ENCODE measurements at regions not wholly inside any gene's neighbourhood (a gene's known extent, or its start where the extent isn't known, plus 50 kb on each side); places are given as distances from the start of the nearest gene placed in this dataset.

DNA sequence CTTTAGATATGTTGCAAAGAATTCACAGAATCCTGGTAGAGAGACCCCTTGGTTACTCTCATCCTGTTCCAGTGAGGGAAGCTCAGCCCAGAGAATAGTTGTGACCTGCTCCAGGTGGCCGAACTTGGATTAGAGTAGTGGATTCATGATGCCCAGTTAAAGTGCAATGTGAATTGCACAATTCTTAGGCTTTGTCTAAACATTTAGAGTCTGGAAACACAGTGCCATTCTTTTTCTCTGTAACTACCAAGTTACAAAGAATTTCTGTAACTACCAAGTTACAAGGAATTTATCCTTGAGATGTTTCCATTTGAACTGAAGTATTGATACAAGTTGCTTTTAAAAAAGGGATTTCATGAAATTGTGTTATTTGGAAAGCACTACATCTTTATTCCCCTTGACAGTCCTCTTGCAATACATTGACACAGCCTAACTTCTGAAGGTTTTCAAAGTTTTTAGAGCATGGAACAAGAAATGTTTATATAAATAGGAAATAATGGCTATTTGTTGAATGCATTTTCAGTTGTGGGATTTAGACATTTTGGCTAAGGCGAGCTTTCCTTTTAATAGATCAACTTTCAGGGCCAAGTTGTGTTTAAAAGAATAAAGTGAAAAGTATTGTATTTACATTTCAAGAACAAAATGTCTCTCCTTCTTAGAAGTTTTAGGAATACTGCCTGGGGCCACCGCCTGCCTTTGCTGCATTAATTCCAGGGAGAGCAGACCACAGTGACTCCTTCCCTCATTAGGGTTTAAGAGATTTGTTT is 315.0 kb downstream of the LPIN1 start:
- TF ChIP-seq POLR2A (IDR thresholded peaks at IDR 0.05) = no peak
- TF ChIP-seq, protein P1, sequence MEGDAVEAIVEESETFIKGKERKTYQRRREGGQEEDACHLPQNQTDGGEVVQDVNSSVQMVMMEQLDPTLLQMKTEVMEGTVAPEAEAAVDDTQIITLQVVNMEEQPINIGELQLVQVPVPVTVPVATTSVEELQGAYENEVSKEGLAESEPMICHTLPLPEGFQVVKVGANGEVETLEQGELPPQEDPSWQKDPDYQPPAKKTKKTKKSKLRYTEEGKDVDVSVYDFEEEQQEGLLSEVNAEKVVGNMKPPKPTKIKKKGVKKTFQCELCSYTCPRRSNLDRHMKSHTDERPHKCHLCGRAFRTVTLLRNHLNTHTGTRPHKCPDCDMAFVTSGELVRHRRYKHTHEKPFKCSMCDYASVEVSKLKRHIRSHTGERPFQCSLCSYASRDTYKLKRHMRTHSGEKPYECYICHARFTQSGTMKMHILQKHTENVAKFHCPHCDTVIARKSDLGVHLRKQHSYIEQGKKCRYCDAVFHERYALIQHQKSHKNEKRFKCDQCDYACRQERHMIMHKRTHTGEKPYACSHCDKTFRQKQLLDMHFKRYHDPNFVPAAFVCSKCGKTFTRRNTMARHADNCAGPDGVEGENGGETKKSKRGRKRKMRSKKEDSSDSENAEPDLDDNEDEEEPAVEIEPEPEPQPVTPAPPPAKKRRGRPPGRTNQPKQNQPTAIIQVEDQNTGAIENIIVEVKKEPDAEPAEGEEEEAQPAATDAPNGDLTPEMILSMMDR (IDR thresholded peaks at IDR 0.05) = no peak
- H3K4me3 ChIP-seq (ENCODE audit: low read depth, poor library complexity, severe bottlenecking) = no peak overlapping the region
- 69 to 78% methylated on average over 3 of the region's 3 CpGs for WGBS, 2 donors
- intact Hi-C loops (cut with DNase I; ENCODE audit: low total_unique reads) = no loop called here
- DNase-seq (ENCODE audit: low spot score in 2 of 2) = no peak

DNA sequence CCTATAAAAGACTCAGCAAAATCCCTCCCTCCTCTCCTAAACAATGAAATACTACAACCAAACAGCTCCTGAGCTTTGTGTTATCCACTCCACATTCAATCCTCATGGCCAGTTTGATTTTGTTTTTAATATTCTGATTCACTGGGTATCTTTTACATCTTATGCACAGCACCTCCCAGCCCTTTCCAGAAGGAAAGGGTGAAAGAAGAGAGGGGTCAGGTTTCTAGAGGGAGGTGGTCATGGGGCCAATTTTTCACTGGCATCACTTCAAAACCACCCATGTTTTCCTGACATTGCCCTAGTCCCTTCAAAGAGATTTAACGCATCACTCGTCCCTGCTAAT is 315.6 kb downstream of the LPIN1 start:
- 79 to 88% methylated on average over 2 of the region's 2 CpGs for WGBS, 2 donors
- intact Hi-C loops (cut with DNase I; ENCODE audit: low total_unique reads) = no loop called here
- H3K4me3 ChIP-seq (ENCODE audit: low read depth, poor library complexity, severe bottlenecking) = no peak overlapping the region
- no peak for DNase-seq (ENCODE audit: low spot score in 2 of 2)
- no peak for TF ChIP-seq POLR2A (IDR thresholded peaks at IDR 0.05)
- TF ChIP-seq, protein P1 (IDR thresholded peaks at IDR 0.05) = no peak

DNA sequence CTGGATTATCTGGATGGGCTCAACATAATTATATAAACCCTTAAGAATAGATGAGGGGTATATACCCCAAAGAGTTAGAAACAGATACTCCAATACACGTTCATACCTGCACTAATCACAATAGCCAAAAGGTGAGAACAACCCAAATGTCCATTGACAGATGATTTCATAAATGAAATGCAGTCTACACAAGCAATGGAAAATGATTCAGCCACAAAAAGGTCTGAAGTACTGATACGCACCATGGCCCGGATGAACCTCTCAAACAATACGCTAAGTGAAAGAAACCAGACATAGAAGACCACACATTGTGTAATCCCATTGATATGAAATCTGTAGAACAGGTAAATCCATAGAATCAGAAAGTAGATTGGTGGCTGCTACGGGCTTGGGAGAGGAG is 316.8 kb downstream of the LPIN1 start:
- WGBS, 2 donors = 78 to 94% methylated on average over 5 of the region's 5 CpGs
- no peak overlapping the region for H3K4me3 ChIP-seq (ENCODE audit: low read depth, poor library complexity, severe bottlenecking)
- intact Hi-C loops (cut with DNase I; ENCODE audit: low total_unique reads) = no loop called here
- TF ChIP-seq POLR2A (IDR thresholded peaks at IDR 0.05) = no peak
- TF ChIP-seq, protein P1 (IDR thresholded peaks at IDR 0.05) = no peak
- no peak for DNase-seq (ENCODE audit: low spot score in 2 of 2)

DNA sequence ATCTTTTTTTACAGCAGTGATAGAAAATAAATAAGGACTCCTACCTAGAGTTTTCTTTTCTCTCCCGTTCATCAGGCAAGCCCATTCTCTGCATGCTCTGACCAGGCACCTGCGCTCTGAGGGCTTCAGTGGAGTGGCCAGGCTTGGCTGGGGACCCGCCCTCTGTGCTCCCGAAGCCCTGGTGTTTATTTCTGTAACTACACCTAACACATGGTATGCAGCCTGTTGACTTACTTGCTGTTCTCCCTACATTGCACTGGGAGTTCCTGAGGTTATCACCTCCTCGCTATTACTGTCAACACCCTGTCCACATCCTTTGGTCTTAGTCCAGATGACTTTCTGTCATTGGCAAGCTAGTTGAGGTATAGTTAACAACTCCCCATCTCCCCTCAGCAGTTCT is 317.7 kb downstream of the LPIN1 start:
- intact Hi-C loops (cut with DNase I; ENCODE audit: low total_unique reads) = no loop called here
- no peak overlapping the region for H3K4me3 ChIP-seq (ENCODE audit: low read depth, poor library complexity, severe bottlenecking)
- DNase-seq (ENCODE audit: low spot score in 2 of 2) = no peak
- WGBS, 2 donors = 88 to 91% methylated on average over 5 of the region's 5 CpGs
- TF ChIP-seq, protein P1 (IDR thresholded peaks at IDR 0.05) = no peak
- no peak for TF ChIP-seq POLR2A (IDR thresholded peaks at IDR 0.05)

DNA sequence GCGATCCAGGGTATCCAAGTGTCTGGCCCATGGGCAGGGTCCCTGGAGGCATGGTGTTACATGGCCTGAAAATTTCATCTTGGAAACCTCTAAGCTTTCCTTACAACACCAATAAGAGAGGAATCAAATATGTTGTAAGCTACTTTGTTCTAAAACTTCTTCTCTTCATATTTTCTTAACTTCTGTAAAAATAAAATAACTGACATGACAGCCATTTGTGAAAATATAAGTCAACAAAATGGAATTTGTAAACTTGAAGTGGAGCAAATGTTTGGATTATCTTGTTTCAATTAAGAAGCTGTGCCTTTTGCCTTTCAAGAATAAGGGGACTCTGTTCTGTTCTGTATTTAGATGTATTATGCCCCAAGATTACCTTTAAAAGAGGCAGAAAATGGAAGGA is 319.7 kb downstream of the LPIN1 start:
- 93 to 100% methylated on average over 1 of the region's 1 CpG for WGBS, 2 donors
- intact Hi-C loops (cut with DNase I; ENCODE audit: low total_unique reads) = no loop called here
- TF ChIP-seq, protein P1 (IDR thresholded peaks at IDR 0.05) = no peak
- TF ChIP-seq POLR2A (IDR thresholded peaks at IDR 0.05) = no peak
- DNase-seq (ENCODE audit: low spot score in 2 of 2) = no peak
- no peak overlapping the region for H3K4me3 ChIP-seq (ENCODE audit: low read depth, poor library complexity, severe bottlenecking)

DNA sequence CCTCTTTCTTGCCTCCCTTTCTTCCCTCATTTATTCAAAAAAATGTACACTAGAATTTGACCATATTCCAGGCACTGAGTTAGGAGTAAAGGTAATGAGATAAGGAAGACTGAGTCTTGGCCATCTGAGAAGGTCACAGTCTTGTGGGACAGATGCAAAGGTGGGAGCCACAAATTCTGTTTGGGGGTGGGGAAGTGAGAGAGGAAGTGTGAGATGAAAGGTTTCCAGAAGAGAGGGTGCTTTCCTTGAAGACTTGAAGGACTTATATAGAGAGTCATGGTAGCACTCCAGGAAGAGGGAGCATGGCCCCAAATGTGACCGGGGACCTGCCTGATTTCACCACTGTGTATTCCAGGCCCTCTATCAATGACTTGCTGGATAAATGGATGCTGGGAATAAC is 320.6 kb downstream of the LPIN1 start:
- intact Hi-C loops (cut with DNase I; ENCODE audit: low total_unique reads) = no loop called here
- no peak for TF ChIP-seq POLR2A (IDR thresholded peaks at IDR 0.05)
- TF ChIP-seq, protein P1 (IDR thresholded peaks at IDR 0.05) = no peak
- 92 to 95% methylated on average over 1 of the region's 1 CpG for WGBS, 2 donors
- DNase-seq (ENCODE audit: low spot score in 2 of 2) = no peak
- no peak overlapping the region for H3K4me3 ChIP-seq (ENCODE audit: low read depth, poor library complexity, severe bottlenecking)
